GM21381 (cell line): ENCODE measurements at regions not wholly inside any gene's neighbourhood (a gene's known extent, or its start where the extent isn't known, plus 50 kb on each side); places are given as distances from the start of the nearest gene placed in this dataset.
"Not testable (repeated sequence)": the region's sequence is repeated elsewhere in the genome, so short reads cannot be mapped to it uniquely, and the experiment has no call there.

Experiments used
- ATAC-seq: cut with Tn5 transposase; IDR thresholded peaks from one replicate; pipeline ENCODE4 v1.9.1; 2021; ENCODE audit warnings: mild to moderate bottlenecking, moderate library complexity; ENCODE audit not compliant: unreplicated experiment

- no peak for ATAC-seq
These were observed 307.9 kb downstream of the PDCD6IP start for GRCh38 chr3:34106379-34106778.

GRCh38 chr3:34106879-34107278 lies 308.4 kb downstream of the PDCD6IP start:
- peak; percentile 35 for ATAC-seq

GRCh38 chr3:34107669-34108068 lies 309.2 kb downstream of the PDCD6IP start:
- peak; percentile 33 for ATAC-seq

- no peak for ATAC-seq
These were observed 310.6 kb downstream of the PDCD6IP start for GRCh38 chr3:34109021-34109420.

GRCh38 chr3:34109846-34110245 lies 311.4 kb downstream of the PDCD6IP start:
- peak; percentile 44 for ATAC-seq

DNA sequence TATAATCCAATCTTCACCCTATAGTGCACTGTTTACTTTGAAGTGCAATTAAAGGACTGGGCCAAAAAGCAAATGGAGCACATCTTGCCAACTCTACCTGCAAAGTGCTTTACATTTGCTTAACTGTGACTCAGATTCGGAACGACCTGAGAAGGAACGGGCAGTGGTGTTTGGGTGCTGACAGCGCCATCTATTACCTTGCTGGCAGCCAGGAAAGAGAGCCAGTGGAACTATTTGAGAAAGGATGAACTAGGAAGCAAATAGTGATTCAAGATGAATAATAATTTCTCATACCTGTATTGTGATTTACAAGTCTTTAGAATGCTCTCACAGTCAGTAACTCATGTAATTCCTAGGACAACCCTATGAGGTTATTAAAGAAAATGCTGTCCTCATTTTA lies 312.9 kb downstream of the PDCD6IP start:
- no peak for ATAC-seq

DNA sequence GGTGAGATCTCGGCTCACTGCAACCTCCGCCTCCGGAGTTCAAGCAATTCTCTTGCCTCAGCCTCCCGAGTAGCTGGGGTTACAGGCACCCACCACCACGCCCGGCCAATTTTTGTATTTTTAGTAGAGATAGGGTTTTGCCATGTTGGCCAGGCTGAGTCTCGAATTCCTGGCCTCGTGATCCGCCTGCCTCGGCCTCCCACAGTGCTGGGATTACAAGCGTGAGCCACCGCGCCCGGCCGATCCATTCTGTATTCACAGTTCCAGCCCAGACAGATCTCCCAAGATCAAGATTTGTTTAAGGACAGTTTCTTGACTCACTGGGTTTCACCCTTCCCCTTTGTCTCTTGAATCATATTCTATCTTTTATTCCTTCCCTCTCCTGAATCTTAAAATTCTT lies 313.8 kb downstream of the PDCD6IP start:
- not testable (repeated sequence) for ATAC-seq

- ATAC-seq, result no peak
These were observed 332.7 kb downstream of the PDCD6IP start for GRCh38 chr3:34131091-34131490.

DNA sequence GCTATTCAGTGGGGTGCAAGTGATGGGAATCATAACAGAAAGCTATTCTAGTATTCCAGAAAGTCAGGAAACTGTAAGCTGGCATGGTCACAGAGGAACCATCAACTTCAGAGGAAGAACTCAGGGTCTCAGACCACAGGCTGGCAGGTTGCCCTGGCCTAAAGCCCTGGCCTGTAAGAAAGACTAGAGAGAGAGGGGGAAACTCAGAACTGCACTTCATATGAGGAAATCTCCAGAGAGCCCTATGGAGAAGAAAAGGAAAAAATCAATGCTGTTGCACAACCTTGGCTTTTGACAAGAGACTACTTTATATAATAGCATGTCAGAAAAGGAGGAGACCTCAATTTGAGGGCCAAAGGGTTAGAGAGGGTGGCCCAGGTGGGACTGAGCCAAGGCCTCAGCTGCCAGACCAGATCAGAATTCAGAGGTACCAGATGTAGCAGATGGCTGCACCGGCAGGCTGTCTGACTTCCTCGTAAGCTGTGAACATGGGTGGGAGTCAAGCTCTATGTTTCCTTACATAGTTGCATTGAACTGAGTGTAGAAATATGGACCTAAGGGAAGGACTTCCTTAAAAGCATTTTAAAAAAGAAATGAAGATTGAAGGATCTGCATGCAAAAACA lies 333.8 kb downstream of the PDCD6IP start:
- ATAC-seq, result no peak

DNA sequence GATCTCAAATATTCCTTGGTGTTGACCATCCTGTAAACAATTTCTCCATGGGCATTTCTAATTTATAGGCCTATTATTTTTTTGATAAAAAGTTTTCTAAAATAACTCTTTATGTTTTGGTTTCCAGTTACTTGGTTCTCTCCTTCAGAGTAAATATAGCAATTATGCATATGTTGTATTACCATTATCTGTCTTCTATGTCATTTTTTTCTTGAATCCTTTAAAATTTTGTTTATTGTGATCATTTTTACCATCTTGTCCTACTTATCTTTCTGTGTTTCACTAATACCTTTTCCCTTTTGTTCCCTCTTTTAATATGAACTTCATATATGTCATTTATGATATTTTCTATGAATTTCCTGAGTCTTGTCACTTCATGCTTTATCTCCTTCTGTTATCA lies 341.1 kb downstream of the PDCD6IP start:
- ATAC-seq, result no peak

GRCh38 chr3:34140616-34141015 lies 342.2 kb downstream of the PDCD6IP start:
- ATAC-seq, result no peak

- ATAC-seq, result no peak
These were observed 343.5 kb downstream of the PDCD6IP start for GRCh38 chr3:34141841-34142337.

GRCh38 chr3:34145796-34146195 lies 347.4 kb downstream of the PDCD6IP start:
- ATAC-seq, result no peak

- no peak for ATAC-seq
These were observed 348.2 kb downstream of the PDCD6IP start for GRCh38 chr3:34146596-34146995.

DNA sequence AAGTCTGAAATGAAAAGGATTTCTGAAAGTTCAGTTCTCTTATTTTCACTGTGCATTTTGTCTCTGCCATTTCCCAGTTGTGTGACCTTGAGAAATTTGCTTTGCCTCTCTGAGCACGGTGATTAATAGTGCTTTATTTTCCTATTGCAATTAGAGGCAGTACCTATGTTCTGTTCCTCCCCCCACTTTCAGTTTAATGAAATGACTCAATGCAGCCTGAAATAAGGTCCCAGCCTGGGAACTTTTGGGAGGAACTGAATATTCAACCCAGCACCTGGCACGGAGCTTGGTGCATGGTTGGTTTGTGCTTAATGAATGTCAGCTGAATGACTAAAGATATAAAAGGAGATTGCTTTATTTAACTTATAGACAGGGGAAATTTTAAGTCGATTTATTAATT lies 352.6 kb downstream of the PDCD6IP start:
- no peak for ATAC-seq

- ATAC-seq, result no peak
These were observed 354.2 kb downstream of the PDCD6IP start for GRCh38 chr3:34152656-34153055.

DNA sequence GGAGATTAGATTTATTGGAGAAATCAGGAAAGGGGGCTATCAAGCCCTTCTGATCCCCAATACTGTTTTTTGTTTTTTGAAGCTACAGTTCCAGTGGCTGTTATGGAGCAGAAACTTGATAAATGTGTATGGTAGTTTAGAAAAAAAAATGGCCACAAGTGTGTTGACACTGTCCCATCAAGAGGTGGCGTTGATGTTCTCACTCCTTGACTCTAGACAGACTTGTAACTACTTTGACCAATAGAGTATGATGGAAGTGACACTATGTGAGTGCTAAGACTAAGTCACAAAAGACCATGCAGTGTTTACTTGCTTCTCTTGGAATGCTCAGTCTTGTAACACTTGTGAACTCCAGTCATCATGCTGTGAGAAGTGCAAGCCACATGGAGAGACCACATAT lies 356.7 kb downstream of the PDCD6IP start:
- no peak for ATAC-seq

DNA sequence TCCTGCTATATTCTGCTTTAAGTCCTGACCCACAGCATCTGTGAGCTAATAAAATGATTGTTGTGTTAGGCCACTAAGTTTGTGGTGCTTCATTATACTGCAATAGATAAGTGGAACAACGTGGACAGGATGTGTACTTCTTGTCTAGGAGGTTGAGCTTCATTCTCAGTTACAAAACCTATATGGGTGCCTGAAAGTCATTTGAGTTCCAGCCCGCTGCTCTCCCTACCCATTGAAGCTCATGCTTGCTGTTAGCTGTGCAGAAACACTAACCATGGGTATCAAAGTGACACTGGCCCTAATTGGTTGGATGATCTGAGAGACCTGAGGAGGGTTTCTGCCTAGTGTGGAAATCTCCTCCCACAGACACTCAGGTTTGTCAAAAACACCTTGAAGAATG lies 357.2 kb downstream of the PDCD6IP start:
- peak; percentile 55 for ATAC-seq

DNA sequence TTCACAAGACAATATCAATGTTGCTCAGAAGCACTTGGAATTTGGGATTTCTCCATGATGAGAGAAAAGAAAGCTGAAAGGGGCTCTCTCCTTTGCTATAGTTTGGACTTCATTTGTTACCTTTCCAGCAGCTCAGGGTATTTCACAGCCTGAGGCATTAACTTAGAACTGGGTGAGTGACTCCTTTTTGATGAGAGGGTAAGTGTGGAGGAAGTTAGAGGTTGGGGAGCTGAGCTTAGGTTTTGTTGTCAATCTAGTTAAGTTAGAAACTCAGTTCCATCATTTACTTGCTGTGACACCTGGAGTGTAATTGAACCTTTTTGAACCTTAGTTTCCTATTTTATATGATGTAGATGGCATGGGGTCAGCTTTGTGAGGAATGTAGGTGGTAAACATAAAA lies 359.1 kb downstream of the PDCD6IP start:
- ATAC-seq, result no peak

DNA sequence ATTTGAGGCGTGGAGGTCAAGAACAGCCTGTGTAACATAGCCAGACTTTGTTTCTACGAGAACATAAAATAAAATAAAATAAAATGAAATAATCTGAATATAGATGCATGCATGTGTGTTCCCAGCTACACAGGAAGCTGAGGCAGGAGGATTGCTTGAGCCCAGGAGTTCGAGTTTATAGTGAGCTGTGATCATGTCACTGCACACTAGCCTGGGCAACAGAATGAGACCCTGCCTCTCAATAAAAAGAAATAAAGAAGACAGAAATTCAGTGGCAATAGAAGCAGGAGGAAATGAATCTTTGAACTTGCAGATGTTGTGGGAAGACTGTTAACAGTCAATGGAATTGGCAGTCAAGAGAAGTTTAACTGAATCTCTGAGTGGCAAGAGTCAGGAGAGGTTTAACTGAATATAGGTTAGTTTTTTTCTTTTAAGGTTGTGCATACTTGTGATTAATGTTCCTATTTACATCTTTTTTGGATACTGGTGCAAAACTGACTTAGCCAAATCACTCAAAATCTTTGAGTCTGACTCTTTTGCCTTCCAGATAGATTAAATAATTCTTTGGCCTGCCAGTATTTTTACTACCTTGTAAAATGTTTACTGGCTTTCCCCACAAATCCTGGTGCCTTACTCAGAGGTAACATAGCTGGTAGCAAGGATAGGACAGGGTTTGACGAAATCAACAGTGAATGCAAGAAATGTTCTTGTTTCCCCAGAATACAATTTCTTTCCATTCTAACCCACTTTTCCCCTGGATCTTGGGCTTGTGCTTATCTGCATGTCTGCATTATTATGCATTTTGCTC lies 361.4 kb downstream of the PDCD6IP start:
- no peak for ATAC-seq

DNA sequence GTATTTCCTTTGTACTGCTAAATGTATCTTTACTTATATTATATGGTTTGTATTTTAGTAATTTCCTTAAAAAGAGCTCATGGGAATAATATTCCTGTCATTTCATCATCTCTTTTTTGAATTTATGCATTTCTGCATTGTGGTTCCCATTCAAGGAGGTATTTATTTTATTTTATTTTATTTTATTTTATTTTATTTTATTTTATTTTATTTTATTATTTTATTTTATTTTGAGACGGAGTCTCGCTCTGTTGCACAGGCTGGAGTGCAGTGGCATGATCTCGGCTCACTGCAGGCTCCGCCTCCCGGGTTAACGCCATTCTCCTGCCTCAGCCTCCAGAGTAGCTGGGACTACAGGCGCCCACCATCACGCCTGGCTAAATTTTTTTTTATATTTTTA lies 371.2 kb downstream of the PDCD6IP start:
- ATAC-seq, result not testable (repeated sequence)

GRCh38 chr3:34174740-34175139 lies 376.3 kb downstream of the PDCD6IP start:
- ATAC-seq, result no peak
